ENCODE measurements at regions not wholly inside any gene's neighbourhood (a gene's known extent, or its start where the extent isn't known, plus 50 kb on each side); places are given as distances from the start of the nearest gene placed in this dataset.

- Histone ChIP-seq H4K8ac (replicated peaks; ENCODE audit: insufficient read length, low read depth, low read length) (no peak overlapping the region), H2BK20ac (ENCODE audit: low read depth, low read length, poor library complexity, severe bottlenecking) (no peak overlapping the region), H3K4me2 (ENCODE audit: insufficient read depth, insufficient read length, low read length) (no peak overlapping the region), H3K14ac (ENCODE audit: insufficient read depth, low read length) (no peak overlapping the region), H3T11ph (ENCODE audit: low read length) (no peak overlapping the region), H2AFZ (ENCODE audit: low read length) (no peak overlapping the region), H2AK5ac (ENCODE audit: insufficient read length, low read length) (no peak overlapping the region), H3K56ac (ENCODE audit: insufficient read length, low read depth, low read length) (no peak overlapping the region), H3K9ac (ENCODE audit: extremely low read depth, insufficient read length, low read length) (no peak overlapping the region), H2BK12ac (ENCODE audit: insufficient read length, low read depth, low read length) (no peak overlapping the region), H3K4ac (ENCODE audit: low read depth, low read length) (no peak overlapping the region), H4K20me1 (ENCODE audit: control insufficient read depth, insufficient read depth, insufficient read length) (no peaks in the 10 kb centered on the region), H3K79me2 (ENCODE audit: insufficient read depth, low read length) (no peaks in the 10 kb centered on the region), H3K23me2 (ENCODE audit: insufficient read length, low read depth, low read length, poor library complexity, severe bottlenecking) (no peaks in the 10 kb centered on the region), H3K4me1 (ENCODE audit: insufficient read depth, low read length) (no peaks in the 10 kb centered on the region; the same call in 1 of the 2 replicates), H3K23ac (ENCODE audit: insufficient read length, low read depth, low read length) (no peak overlapping the region), H2BK15ac (ENCODE audit: low read depth, low read length) (no peak overlapping the region), H4K5ac (ENCODE audit: insufficient read length, low read depth, low read length) (no peak overlapping the region), H3K9me3 (ENCODE audit: control insufficient read depth, low read depth, low read length) (no peaks in the 10 kb centered on the region), H3K27me3 (ENCODE audit: insufficient read depth, low read length) (no peaks in the 10 kb centered on the region), H2BK5ac (ENCODE audit: insufficient read length, low read length) (no peak overlapping the region), H3K18ac (ENCODE audit: insufficient read length, low read depth, low read length) (no peak overlapping the region), H2BK120ac (ENCODE audit: low read depth, low read length, poor library complexity, severe bottlenecking) (no peak overlapping the region), H4K91ac (ENCODE audit: insufficient read length, low read depth, low read length) (no peak overlapping the region), H3K27ac (ENCODE audit: insufficient read length, low read depth, low read length) (no peak overlapping the region), H3K79me1 (ENCODE audit: insufficient read depth, low read depth, low read length, poor library complexity, severe bottlenecking) (no peaks in the 10 kb centered on the region)
- TF ChIP-seq CTCF (conservative IDR thresholded peaks at IDR 0.05): no peak
- no peak for DNase-seq
- no CpG with 5 or more reads among the region's 1 CpG for WGBS (ENCODE audit: extremely low coverage, insufficient read length, low lambda C conversion rate)
- Mint-ChIP-seq H3K36me3 (ENCODE audit: insufficient read depth in 1 of 3, low read depth in 3 of 3) (peaks cover 0 to under 1% (median 0%) of the 10 kb centered on the region in 3 experiments; a peak in 2 of 7 replicates), H3K9me3 (no peaks in the 10 kb centered on the region), H3K27me3 (ENCODE audit: low read depth) (no peaks in the 10 kb centered on the region), H3K4me3 (no peak overlapping the region), H3K4me1 (peaks cover 12 to 13% of the 10 kb centered on the region in 2 experiments), H3K27ac (no peak overlapping the region)
Observed at GRCh38 chr10:108055506-108055905, 891.0 kb upstream of the SORCS1 start.

All from H9 (cell line).